H1 (cell line): ENCODE measurements at regions not wholly inside any gene's neighbourhood (a gene's known extent, or its start where the extent isn't known, plus 50 kb on each side); places are given as distances from the start of the nearest gene placed in this dataset.

ENCODE experiments used
- CTCF ChIA-PET: fragments of 300-600 bp; sonication (Branson Sonifier 250); formaldehyde crosslinking; loops from one replicate; lab custom pipeline; 2021; ENCODE audit not compliant: partially characterized antibody; lab: Charles Lee
- POLR2A ChIA-PET: fragments of 300-600 bp; sonication (Branson Sonifier 250); formaldehyde crosslinking; loops from one replicate; lab custom pipeline; 2021; ENCODE audit warnings: inconsistent platforms; ENCODE audit not compliant: partially characterized antibody; lab: Charles Lee
- DNase-seq, 2 experiments: peaks; one replicate each; pipeline versions ENCODE4 v3.0.0 to v3.0.0-alpha.2; 2010 to 2022; ENCODE audit warnings: low spot score in 2 of 2, low read depth in 1 of 2, mixed read lengths in 1 of 2
- FAIRE-seq: peaks from 2 replicates; lab custom pipeline; 2011; peaks lifted over from hg19 to GRCh38; lab: Jason Lieb, UNC
- H2AFZ ChIP-seq: 2 replicates; pipeline ENCODE4 v1.8.1; 2012; ENCODE audit warnings: low read length, inconsistent platforms
- H2AK5ac ChIP-seq: 2 replicates; pipeline ENCODE4 v1.6.1; 2013; ENCODE audit warnings: low read depth, low read length
- H2BK120ac ChIP-seq: replicated peaks from 2 replicates; pipeline ENCODE3; 2013; ENCODE audit warnings: low read depth, low read length, inconsistent platforms
- H2BK12ac ChIP-seq: 2 replicates; pipeline ENCODE4 v1.6.1; 2013; ENCODE audit warnings: low read depth, low read length
- H2BK15ac ChIP-seq: 2 replicates; pipeline ENCODE4 v1.6.1; 2013; ENCODE audit warnings: low read length
- H2BK20ac ChIP-seq: 2 replicates; pipeline ENCODE4 v1.6.1; 2013; ENCODE audit warnings: low read length
- H2BK5ac ChIP-seq: 2 replicates; pipeline ENCODE4 v1.6.1; 2013; ENCODE audit warnings: low read depth, low read length
- H3K14ac ChIP-seq: 2 replicates; pipeline ENCODE4 v1.6.1; 2013; ENCODE audit warnings: inconsistent platforms; ENCODE audit not compliant: insufficient read length
- H3K18ac ChIP-seq: 2 replicates; pipeline ENCODE4 v1.6.1; 2013; ENCODE audit warnings: low read length; ENCODE audit errors: extremely low read depth
- H3K23ac ChIP-seq: 2 replicates; pipeline ENCODE4 v1.6.1; 2013; ENCODE audit warnings: inconsistent platforms; ENCODE audit not compliant: insufficient read length
- H3K23me2 ChIP-seq: 2 replicates; pipeline ENCODE4 v1.6.1; 2013; ENCODE audit warnings: low read depth, low read length
- H3K27ac ChIP-seq: 2 replicates; pipeline ENCODE4 v1.6.1; 2011; ENCODE audit warnings: low read depth, low read length, inconsistent platforms
- H3K27me3 ChIP-seq, 4 experiments: replicated peaks in 1 of 4; 1 replicate in 1 of 4; 2 replicates in 3 of 4; pipeline versions ENCODE4 v1.6.1 to v1.8.1; 2011 to 2013; ENCODE audit warnings: low read length in 3 of 4, mild to moderate bottlenecking in 3 of 4, inconsistent platforms in 2 of 4, mixed read lengths in 2 of 4, moderate library complexity in 1 of 4; ENCODE audit not compliant: control insufficient read depth in 3 of 4, insufficient read depth in 3 of 4; ENCODE audit errors: extremely low read depth in 1 of 4
- H3K36me3 ChIP-seq, 4 experiments: 2 replicates each; pipeline versions ENCODE4 v1.6.1 to v1.8.1; 2011 to 2013; ENCODE audit warnings: mild to moderate bottlenecking in 4 of 4, low read length in 3 of 4, moderate library complexity in 2 of 4, control low read depth in 1 of 4, inconsistent platforms in 1 of 4; ENCODE audit not compliant: insufficient read depth in 4 of 4, control insufficient read depth in 2 of 4
- H3K4ac ChIP-seq: replicated peaks from 2 replicates; pipeline ENCODE3; 2013; ENCODE audit warnings: low read length, low read depth, mixed read lengths, inconsistent platforms; ENCODE audit not compliant: insufficient read length
- H3K4me1 ChIP-seq, 4 experiments: replicated peaks in 1 of 4; 1 replicate in 1 of 4; 2 replicates in 3 of 4; pipeline versions ENCODE4 v1.6.1 to v1.8.1; 2011 to 2013; ENCODE audit warnings: low read length in 3 of 4, inconsistent platforms in 2 of 4, mixed read lengths in 1 of 4; ENCODE audit not compliant: insufficient read depth in 4 of 4, control insufficient read depth in 3 of 4
- H3K4me2 ChIP-seq, 2 experiments: 2 replicates each; pipeline versions ENCODE4 v1.6.1 to v1.8.1; 2011 to 2013; ENCODE audit warnings: low read depth in 2 of 2, low read length in 2 of 2, control low read depth in 1 of 2, inconsistent platforms in 1 of 2, mild to moderate bottlenecking in 1 of 2; ENCODE audit not compliant: insufficient read depth in 1 of 2
- H3K4me3 ChIP-seq, 4 experiments: fragments of 200-600, 300-600 bp in 1 of 4; sonication (generic), shearing (Covaris generic), sonication (Bioruptor Twin) in 1 of 4; 2 replicates each; pipeline versions ENCODE4 v1.5.1 to v1.8.1; 2011 to 2016; ENCODE audit warnings: low read length in 4 of 4, low read depth in 3 of 4, control low read depth in 2 of 4, inconsistent platforms in 2 of 4, mild to moderate bottlenecking in 2 of 4, mixed read lengths in 1 of 4, moderate library complexity in 1 of 4; ENCODE audit not compliant: insufficient read depth in 2 of 4; ENCODE audit errors: extremely low read depth in 1 of 4
- H3K56ac ChIP-seq: replicated peaks from 2 replicates; pipeline ENCODE3; 2013; ENCODE audit warnings: low read depth, mild to moderate bottlenecking, mixed read lengths, low read length, inconsistent platforms; ENCODE audit not compliant: insufficient read length
- H3K79me1 ChIP-seq: 2 replicates; pipeline ENCODE4 v1.6.1; 2013; ENCODE audit warnings: low read depth, low read length, control low read depth
- H3K79me2 ChIP-seq, 2 experiments: 2 replicates each; pipeline versions ENCODE4 v1.6.1 to v1.8.1; 2012 to 2013; ENCODE audit warnings: low read length in 2 of 2, mild to moderate bottlenecking in 2 of 2, inconsistent platforms in 1 of 2; ENCODE audit not compliant: insufficient read depth in 2 of 2, control insufficient read depth in 1 of 2
- H3K9ac ChIP-seq, 4 experiments: replicated peaks in 1 of 4; 1 replicate in 1 of 4; 2 replicates in 3 of 4; pipeline versions ENCODE4 v1.6.1 to v1.8.1; 2011 to 2013; ENCODE audit warnings: low read depth in 3 of 4, low read length in 3 of 4, control low read depth in 2 of 4, mild to moderate bottlenecking in 2 of 4, moderate library complexity in 2 of 4, inconsistent platforms in 1 of 4; ENCODE audit errors: extremely low read depth in 1 of 4
- H3K9me3 ChIP-seq, 2 experiments: 2 replicates each; pipeline versions ENCODE4 v1.6.1 to v1.8.1; 2012 to 2013; ENCODE audit warnings: mild to moderate bottlenecking in 2 of 2, moderate library complexity in 2 of 2, control low read depth in 1 of 2, inconsistent platforms in 1 of 2, low read depth in 1 of 2, low read length in 1 of 2, mixed read lengths in 1 of 2; ENCODE audit not compliant: insufficient read depth in 2 of 2
- H4K20me1 ChIP-seq, 2 experiments: replicated peaks in 1 of 2; 2 replicates each; pipeline versions ENCODE3 to v1.8.1; 2011 to 2013; ENCODE audit warnings: inconsistent platforms in 2 of 2, low read length in 2 of 2, mild to moderate bottlenecking in 1 of 2; ENCODE audit not compliant: insufficient read depth in 2 of 2, control insufficient read depth in 1 of 2
- H4K5ac ChIP-seq: 2 replicates; pipeline ENCODE4 v1.6.1; 2013; ENCODE audit warnings: low read length, low read depth, mixed read lengths, inconsistent platforms; ENCODE audit not compliant: insufficient read length
- H4K8ac ChIP-seq: 2 replicates; pipeline ENCODE4 v1.8.0; 2013; ENCODE audit warnings: mild to moderate bottlenecking, moderate library complexity, low read length, inconsistent platforms; ENCODE audit not compliant: insufficient read depth; ENCODE audit errors: extremely low read depth
- H4K91ac ChIP-seq: replicated peaks from 2 replicates; pipeline ENCODE3; 2013; ENCODE audit warnings: low read length, mixed read lengths, inconsistent platforms; ENCODE audit not compliant: insufficient read length
- EP300 ChIP-seq, 2 experiments: IDR thresholded peaks; 1 replicate in 1 of 2; 2 replicates in 1 of 2; pipeline ENCODE4 v1.6.1; 2011 to 2012; ENCODE audit warnings: low read depth in 2 of 2, low read length in 2 of 2, mild to moderate bottlenecking in 2 of 2, borderline replicate concordance in 1 of 2, inconsistent platforms in 1 of 2, moderate library complexity in 1 of 2
- RAD21 ChIP-seq, 2 experiments: IDR thresholded peaks in 1 of 2; conservative IDR thresholded peaks in 1 of 2; 2 replicates each; pipeline ENCODE4 v1.6.1; 2011; ENCODE audit warnings: low read depth in 2 of 2, low read length in 2 of 2, improper control_type of control experiment in 1 of 2, inconsistent platforms in 1 of 2, mild to moderate bottlenecking in 1 of 2, moderate library complexity in 1 of 2
- SP4 ChIP-seq: IDR thresholded peaks from 2 replicates; pipeline ENCODE4 v1.6.1; 2012; ENCODE audit warnings: low read length, inconsistent platforms
- WGBS, 2 experiments: shearing (Covaris generic) in 1 of 2; methylation state at CpG; one replicate each; pipeline versions ENCODE4 v1.1.6 to v1.1.7; 2013 to 2015; ENCODE audit warnings: low lambda C conversion rate in 2 of 2, mixed read lengths in 2 of 2, inconsistent platforms in 1 of 2, low coverage in 1 of 2, missing lambda C conversion rate in 1 of 2; ENCODE audit not compliant: insufficient replicate concordance in 2 of 2, insufficient coverage in 1 of 2, insufficient read length in 1 of 2; ENCODE audit errors: extremely low coverage in 1 of 2, missing lambda C conversion rate in 1 of 2; 5-methylcytosine and 5-hydroxymethylcytosine counted together

DNA sequence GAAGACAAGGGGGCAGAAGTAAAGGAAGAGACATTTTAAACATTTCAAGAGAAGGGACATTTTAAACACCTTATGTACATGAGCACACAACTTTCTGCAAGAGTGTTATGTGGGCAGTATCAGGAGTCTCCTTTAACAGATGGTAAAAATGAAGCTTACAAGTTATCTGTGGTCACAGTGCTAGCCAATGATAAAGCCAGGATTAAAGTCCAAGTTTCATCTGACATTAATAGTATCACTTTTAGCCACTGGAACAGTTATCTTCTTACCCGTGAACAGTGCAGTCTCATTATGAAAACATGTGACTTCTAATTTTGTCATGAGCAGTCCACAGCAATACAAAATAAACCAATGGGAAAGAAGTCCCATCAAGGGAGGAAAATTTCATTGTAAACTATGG lies 627.9 kb upstream of the AGA start:
- H3K23me2 ChIP-seq: no peaks in the 10 kb centered on the region
- no peak overlapping the region for H4K91ac ChIP-seq
- H3K27ac ChIP-seq: no peak overlapping the region
- no peak overlapping the region for H4K5ac ChIP-seq
- H3K14ac ChIP-seq: no peak overlapping the region
- POLR2A ChIA-PET: no interaction called here
- no peak overlapping the region for H2BK15ac ChIP-seq
- TF ChIP-seq SP4 (no peak), RAD21 (IDR thresholded peaks at IDR 0.05 in 1 of 2, conservative IDR thresholded peaks at IDR 0.05 in 1 of 2; ENCODE audit: low read depth in 2 of 2, low read length in 2 of 2) (no peak), EP300 (IDR thresholded peaks at IDR 0.05; ENCODE audit: borderline replicate concordance in 1 of 2, low read depth in 2 of 2, low read length in 2 of 2) (no peak)
- H3K23ac ChIP-seq: no peak overlapping the region
- H2BK20ac ChIP-seq: no peak overlapping the region
- no peaks in the 10 kb centered on the region for H3K4me1 ChIP-seq
- H3K79me2 ChIP-seq: no peaks in the 10 kb centered on the region
- DNase-seq: no peak
- H2BK120ac ChIP-seq: no peak overlapping the region
- H2BK5ac ChIP-seq: no peak overlapping the region
- no peak overlapping the region for H3K4ac ChIP-seq
- H3K4me3 ChIP-seq: no peak overlapping the region
- 95% methylated on average over 1 of the region's 1 CpG; no CpG with 5 or more reads in 1 of the 2 experiments for WGBS, 2 experiments
- H3K4me2 ChIP-seq: no peak overlapping the region
- no peak overlapping the region for H2AK5ac ChIP-seq
- no peaks in the 10 kb centered on the region for H3K79me1 ChIP-seq
- no peaks in the 10 kb centered on the region for H4K20me1 ChIP-seq
- no peaks in the 10 kb centered on the region for H3K36me3 ChIP-seq
- H2BK12ac ChIP-seq: no peak overlapping the region
- no peak overlapping the region for H3K18ac ChIP-seq
- H2AFZ ChIP-seq: no peak overlapping the region
- FAIRE-seq: no peak
- no peak overlapping the region for H4K8ac ChIP-seq
- CTCF ChIA-PET: no interaction called here
- H3K27me3 ChIP-seq: no peaks in the 10 kb centered on the region
- H3K9ac ChIP-seq: no peak overlapping the region
- H3K9me3 ChIP-seq: no peaks in the 10 kb centered on the region
- H3K56ac ChIP-seq: no peak overlapping the region
